OCI-LY1 (cell line): ENCODE measurements at regions not wholly inside any gene's neighbourhood (a gene's known extent, or its start where the extent isn't known, plus 50 kb on each side); places are given as distances from the start of the nearest gene placed in this dataset.

Experiments
- CTCF ChIP-seq: fragments of 200-600 bp; sonication (generic), shearing (Covaris generic); IDR thresholded peaks from 2 replicates; pipeline ENCODE4 v1.5.1; 2017; ENCODE audit warnings: mild to moderate bottlenecking, antibody characterized with exemption, low read length, moderate library complexity, mixed read lengths
- EZH2 ChIP-seq: fragments of 200-600 bp; sonication (generic), shearing (Covaris generic); IDR thresholded peaks from 2 replicates; pipeline ENCODE4 v1.8.0; 2017; ENCODE audit warnings: borderline replicate concordance, mixed run types, mild to moderate bottlenecking, antibody characterized with exemption, low read length, moderate library complexity, mixed read lengths

- TF ChIP-seq EZH2 (no peak), CTCF (no peak)
Observed at GRCh38 chr3:185311991-185312390, 50.9 kb upstream of the MAP3K13 start.
